Tongue (tissue), 1 donor: ENCODE measurements at regions not wholly inside any gene's neighbourhood (a gene's known extent, or its start where the extent isn't known, plus 50 kb on each side); places are given as distances from the start of the nearest gene placed in this dataset.
"Not testable (repeated sequence)": the region's sequence is repeated elsewhere in the genome, so short reads cannot be mapped to it uniquely, and the experiment has no call there.

Experiments
- DNase-seq: peaks from one replicate; pipeline ENCODE4 v3.0.0-alpha.2; 2015

DNA sequence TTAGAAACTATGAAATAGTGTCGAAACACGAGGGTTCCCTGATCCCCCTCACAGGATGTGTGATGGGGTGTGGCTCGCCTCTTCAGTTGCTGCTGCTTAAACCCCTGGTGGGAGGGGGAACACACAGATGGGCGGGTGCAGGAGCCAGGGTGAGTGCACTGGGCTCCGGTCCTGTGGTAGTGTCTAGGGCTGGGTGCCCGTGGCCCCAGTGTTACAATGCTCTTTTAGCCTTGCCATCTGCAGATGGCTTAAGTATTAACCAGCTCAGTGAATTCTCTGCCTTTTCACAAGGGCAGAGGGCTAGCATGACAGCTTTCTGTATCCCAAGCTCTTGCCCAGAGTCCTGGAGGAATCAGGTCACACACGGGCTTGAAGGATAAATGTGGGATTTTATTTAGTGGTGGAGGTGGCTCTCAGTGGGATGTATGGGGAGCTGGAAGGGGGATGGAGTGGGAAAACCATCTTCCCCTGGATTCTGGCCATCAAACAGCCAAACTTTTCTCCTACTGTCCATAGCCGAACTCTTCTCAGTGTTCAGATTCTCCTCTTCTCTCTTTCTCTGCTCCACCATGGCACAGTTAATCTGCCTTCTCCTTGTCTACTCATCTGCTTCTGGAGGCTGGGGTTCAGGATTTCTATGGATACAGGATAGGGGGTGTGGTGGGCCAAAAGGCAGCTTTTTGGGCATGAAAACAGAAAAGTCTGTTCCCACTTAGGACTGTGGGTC lies 659.0 kb downstream of the EPM2A start:
- no peak for DNase-seq

- no peak for DNase-seq
Observed at GRCh38 chr6:145077382-145077781, 657.9 kb downstream of the EPM2A start.

DNA sequence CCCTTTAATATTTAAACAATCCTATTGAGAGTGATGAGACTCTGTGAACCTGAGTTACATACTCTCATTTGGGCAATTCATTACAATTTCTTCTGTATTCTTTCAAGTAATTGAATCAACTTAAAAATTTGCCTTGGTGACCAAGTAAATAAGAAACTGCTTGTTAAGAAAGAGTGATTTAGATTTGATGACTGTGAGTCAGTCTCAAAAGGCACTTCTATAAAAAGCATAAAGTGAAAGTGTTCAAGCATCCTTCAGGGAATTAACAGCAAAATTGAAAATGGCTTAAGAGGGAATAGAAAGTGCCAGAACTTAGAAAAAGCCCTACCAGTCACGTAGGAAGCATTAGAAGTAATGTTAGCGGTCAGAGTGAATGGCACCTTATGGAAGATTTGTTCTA lies 654.7 kb downstream of the EPM2A start:
- DNase-seq = no peak

- DNase-seq = no peak
Observed at GRCh38 chr6:145081677-145082076, 653.6 kb downstream of the EPM2A start.

DNA sequence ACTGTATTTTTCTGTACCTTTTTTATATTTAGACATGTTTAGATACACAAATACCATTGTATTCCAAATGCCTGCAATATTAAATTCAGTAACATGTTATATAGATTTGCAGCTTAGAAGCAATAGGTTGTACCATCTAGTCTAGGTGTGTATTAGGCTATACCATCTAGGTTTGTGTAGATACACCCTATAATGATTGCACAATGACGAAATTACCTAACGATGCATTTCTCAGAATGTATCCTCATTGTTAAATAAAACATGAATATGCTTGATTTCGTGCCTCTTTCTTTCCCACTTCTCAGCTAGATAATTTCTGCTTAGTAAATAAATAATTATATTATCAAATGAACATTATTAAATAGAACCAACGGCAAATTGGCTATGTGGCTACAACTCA lies 653.0 kb downstream of the EPM2A start:
- DNase-seq = no peak

DNA sequence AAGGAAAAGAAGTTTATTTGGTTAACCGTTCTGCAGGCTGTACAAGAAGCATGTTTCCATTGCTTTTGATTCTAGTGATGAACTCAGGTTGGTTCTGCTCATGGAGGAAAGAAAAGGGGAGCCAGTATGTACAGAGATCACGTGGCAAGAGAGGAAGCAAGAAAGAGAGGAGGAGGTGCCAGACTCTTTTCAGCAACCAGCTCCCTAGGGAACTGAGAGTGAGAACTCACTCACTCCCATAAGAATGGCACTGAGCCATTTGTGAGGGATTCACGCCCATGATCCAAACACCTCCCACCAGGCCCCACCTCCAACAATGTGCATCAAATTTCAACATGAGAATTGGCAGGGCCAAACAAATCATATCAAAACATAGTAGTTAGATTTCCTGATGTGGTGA lies 649.1 kb downstream of the EPM2A start:
- DNase-seq = peak; percentile 12

DNA sequence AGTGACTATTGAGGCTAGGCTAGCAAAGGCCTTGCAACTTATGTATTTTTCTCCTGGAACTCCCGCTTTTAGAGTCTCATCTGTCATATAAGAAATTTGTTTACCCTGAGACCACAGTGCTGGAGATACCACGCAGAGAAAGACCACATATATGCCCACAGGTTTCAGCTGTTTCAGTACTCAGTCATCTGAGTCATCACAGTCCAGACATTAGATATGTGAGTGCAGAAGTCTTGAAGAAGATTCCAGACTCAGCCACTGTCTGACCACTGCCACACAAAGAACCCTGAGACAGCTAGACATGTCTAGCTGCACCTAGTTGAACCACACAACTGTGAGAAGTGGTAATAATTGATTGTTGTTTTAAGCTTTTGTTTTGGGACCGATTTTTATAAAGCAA lies 648.3 kb downstream of the EPM2A start:
- DNase-seq = no peak

DNA sequence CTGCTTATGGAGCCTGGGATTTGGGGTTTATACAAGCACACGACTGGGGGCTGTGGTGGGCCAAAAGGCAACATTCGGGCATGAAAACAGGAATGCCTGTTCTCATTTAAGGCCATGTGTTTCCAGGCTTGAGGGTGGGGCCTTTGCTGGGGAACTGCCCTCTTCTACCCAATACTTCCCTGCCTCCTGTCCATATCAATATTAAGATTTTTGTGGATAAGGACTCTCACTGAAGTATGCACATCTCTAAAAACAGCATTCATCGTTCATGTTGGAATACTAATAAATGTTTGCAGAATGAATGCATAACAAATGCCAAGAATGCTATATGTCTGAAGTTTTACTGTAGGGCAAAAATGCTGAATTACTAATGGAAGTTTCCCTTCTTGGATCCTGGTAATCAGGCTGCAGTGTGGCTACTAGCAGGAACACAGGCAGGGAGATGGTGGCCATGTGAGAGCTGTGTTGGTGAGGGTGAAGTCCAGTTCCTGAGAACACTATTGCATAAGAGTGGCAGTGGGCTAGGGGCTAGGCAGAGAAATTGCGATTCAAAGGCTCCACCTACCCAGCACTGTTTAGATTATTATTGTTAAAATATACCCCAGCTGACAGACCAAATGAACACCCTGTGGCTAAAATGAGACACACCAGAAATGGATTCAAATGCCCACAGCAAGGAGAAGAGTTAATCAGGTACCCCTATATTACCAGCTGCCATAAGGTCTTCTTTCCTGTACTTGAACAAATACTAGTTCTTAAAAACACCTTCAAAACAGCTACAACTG lies 644.3 kb downstream of the EPM2A start:
- no peak for DNase-seq

GRCh38 chr6:145091586-145092142 lies 643.7 kb downstream of the EPM2A start:
- DNase-seq = no peak

GRCh38 chr6:145092554-145092953 lies 642.8 kb downstream of the EPM2A start:
- no peak for DNase-seq

GRCh38 chr6:145093226-145093625 lies 642.1 kb downstream of the EPM2A start:
- no peak for DNase-seq

DNA sequence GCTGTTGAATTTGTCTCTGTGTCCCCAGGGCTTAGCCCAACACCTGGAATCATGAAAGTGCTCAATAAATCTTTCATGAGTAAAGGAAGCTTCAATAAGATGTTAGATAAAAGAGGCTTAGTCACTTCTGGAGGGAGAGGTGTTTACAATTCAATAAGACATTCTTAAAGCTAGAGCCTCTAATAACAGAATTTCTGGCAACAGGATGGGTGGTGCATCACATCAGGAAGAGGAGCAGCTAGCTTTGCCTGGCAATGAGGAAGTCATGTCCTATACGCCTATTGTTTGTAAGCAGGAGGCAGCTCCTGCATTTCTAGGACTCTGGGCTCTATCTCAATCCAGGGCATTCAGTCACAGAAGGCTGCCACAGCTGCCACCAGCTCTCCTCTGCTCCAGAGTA lies 638.5 kb downstream of the EPM2A start:
- no peak for DNase-seq

- DNase-seq = not testable (repeated sequence)
Observed at GRCh38 chr6:145098127-145098526, 637.2 kb downstream of the EPM2A start.

DNA sequence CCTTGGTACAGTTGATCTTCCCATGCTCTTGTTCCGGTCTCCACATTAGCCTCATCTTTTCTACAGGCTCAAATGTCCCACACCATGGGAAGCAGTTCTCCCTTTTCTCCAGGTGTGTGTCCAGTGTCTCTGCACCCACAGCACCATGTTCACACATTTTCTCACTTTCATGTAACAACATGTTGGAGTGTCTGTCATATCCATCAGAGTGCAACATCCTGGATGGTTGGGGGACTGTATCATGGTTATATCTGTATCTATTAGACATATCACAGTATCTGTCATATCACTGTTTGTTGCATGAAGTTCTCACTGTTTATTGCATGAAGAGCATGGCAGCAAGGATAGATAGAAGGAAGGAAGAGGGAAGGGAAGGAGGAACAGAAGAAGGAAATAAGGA lies 635.6 kb downstream of the EPM2A start:
- no peak for DNase-seq

DNA sequence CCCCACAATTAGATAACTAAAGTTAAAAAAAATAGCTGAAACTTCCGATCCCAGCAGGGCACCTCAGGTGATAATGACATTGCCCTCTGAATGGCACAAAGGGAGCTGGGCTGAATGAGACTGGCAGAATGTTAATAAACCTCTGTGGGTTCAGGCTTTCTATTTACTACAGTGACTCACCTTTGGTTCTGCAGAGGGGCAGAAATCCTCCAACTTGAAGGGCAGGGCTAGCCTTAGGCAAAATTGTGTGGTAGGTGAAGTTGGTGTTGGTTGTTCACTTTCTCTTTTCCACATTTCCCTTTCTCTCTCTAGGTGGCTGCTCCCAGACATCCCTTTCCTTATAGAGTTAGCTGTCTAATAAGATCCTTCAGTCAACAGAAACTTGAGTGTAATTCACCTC lies 625.2 kb downstream of the EPM2A start:
- no peak for DNase-seq

DNA sequence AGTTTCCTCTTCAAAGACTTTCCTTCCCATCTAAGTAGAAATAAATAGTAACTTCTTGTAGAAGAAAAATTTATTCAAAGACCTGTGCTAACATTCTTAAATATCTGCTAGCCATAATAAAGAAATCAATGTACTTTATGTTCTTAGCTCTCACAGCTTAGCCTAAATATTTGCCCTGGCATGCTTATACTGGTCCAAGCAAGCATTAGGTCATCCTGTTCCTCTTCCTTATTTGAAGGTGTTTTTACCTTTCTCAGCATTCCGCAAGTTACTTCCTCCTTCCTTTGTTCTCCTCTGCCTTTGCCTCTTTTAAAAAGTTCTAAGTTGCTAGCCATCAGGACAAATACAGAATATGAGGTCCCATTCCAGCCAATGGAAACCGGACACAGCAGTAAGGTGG lies 623.9 kb downstream of the EPM2A start:
- not testable (repeated sequence) for DNase-seq

DNA sequence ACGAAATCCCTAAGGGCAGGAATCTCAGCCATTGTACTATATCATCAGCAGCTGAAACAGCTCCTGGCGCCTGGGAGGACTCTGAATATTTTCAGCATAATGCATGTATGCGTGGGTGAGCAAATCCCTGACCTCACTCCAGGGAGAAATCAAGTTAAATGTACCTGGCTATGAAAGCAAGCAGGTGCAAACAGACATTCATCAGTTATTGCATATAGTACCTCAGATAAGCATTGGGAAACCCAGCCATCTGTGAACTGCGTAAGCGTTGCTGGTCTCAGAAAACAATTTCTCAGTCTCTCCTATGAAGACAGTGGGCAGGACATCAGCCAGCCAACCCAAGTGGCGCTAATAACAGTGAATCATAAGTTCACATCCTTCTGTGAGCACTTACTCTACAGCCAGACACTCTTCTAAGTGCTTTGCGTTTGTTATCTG lies 622.6 kb downstream of the EPM2A start:
- DNase-seq = peak; percentile 36

DNA sequence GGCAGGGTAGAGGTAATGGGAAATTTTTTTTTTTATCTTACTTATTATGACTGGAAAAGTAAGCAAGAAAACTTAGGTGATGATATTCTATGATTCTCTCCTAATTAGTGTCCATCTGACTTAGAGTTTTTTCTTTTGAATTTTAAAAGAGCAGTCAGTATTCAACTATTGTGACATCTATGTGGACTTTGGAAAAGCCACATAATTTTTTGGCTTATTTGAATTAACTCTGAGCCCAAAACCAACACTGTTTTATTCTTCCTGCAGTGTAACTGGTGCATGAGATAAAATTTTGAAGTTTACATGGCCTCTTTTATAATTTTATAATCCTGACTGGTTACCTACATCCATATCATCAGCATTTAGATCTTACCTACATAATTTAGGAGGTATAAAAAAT lies 619.7 kb downstream of the EPM2A start:
- DNase-seq = no peak

DNA sequence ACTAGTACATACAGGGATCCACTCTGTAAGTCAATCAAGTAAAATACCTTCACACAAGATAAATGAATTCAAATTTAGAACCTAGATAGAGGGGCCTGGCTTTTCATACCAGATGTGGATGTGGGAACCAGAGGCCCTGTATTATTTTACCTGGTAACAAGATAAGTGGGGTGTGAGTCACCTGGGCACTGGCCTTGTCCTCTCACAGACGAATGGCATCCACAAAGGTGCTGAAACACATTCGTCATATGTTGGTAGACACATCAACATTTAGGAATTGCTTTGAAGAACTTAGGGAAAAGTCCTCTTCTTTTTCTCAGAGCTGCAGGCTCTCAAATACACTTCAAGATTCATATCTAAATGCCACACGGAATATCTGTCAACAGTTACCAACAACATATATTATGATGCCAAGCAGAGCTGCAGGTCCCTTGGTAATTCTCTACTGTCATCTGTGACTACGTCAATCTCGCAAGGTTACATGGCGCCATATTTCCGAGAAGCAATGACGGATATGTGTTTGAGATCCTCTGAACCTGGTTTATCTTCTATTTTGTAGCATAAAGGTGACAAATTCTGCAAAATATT lies 618.6 kb downstream of the EPM2A start:
- no peak for DNase-seq

- DNase-seq = no peak
Observed at GRCh38 chr6:145118224-145118623, 617.1 kb downstream of the EPM2A start.

GRCh38 chr6:145119081-145119480 lies 616.2 kb downstream of the EPM2A start:
- no peak for DNase-seq

- no peak for DNase-seq
Observed at GRCh38 chr6:145132709-145133108, 602.6 kb downstream of the EPM2A start.

GRCh38 chr6:145135702-145136101 lies 599.6 kb downstream of the EPM2A start:
- DNase-seq = no peak
